ENCODE measurements at regions not wholly inside any gene's neighbourhood (a gene's known extent, or its start where the extent isn't known, plus 50 kb on each side); places are given as distances from the start of the nearest gene placed in this dataset.

- no peak overlapping the region for H3K27ac ChIP-seq
- TF ChIP-seq ZFX (IDR thresholded peaks at IDR 0.05): no peak
- no peak for TF ChIP-seq CTCF (conservative IDR thresholded peaks at IDR 0.05)
Measured at GRCh38 chr21:20313013-20313412, 685.2 kb upstream of the NCAM2 start.

GRCh38 chr21:20315042-20315441 lies 683.2 kb upstream of the NCAM2 start:
- no peak overlapping the region for H3K27ac ChIP-seq
- TF ChIP-seq CTCF (conservative IDR thresholded peaks at IDR 0.05) (no peak), ZFX (IDR thresholded peaks at IDR 0.05) (no peak)

GRCh38 chr21:20329636-20330035 lies 668.6 kb upstream of the NCAM2 start:
- no peak overlapping the region for H3K27ac ChIP-seq
- TF ChIP-seq CTCF (conservative IDR thresholded peaks at IDR 0.05): no peak
- TF ChIP-seq ZFX (IDR thresholded peaks at IDR 0.05): no peak

- no peak overlapping the region for H3K27ac ChIP-seq
Measured at GRCh38 chr21:20330652-20331051, 667.6 kb upstream of the NCAM2 start.

GRCh38 chr21:20334585-20334984 lies 663.6 kb upstream of the NCAM2 start:
- H3K27ac ChIP-seq: no peak overlapping the region

More at GRCh38 chr21:20330652-20331051, 667.6 kb upstream of the NCAM2 start:
- TF ChIP-seq ZFX (IDR thresholded peaks at IDR 0.05) (no peak), CTCF (conservative IDR thresholded peaks at IDR 0.05) (no peak)

GRCh38 chr21:20341431-20341830 lies 656.8 kb upstream of the NCAM2 start:
- no peak for TF ChIP-seq CTCF (conservative IDR thresholded peaks at IDR 0.05)
- no peak for TF ChIP-seq ZFX (IDR thresholded peaks at IDR 0.05)
- no peak overlapping the region for H3K27ac ChIP-seq

More at GRCh38 chr21:20334585-20334984, 663.6 kb upstream of the NCAM2 start:
- no peak for TF ChIP-seq ZFX (IDR thresholded peaks at IDR 0.05)
- TF ChIP-seq CTCF (conservative IDR thresholded peaks at IDR 0.05): no peak

- TF ChIP-seq CTCF (conservative IDR thresholded peaks at IDR 0.05): no peak
- TF ChIP-seq ZFX (IDR thresholded peaks at IDR 0.05): no peak
- H3K27ac ChIP-seq: no peak overlapping the region
Measured at GRCh38 chr21:20343186-20343585, 655.0 kb upstream of the NCAM2 start.
